ENCODE measurements at regions not wholly inside any gene's neighbourhood (a gene's known extent, or its start where the extent isn't known, plus 50 kb on each side); places are given as distances from the start of the nearest gene placed in this dataset.
A peak's percentile ranks its signal among the peaks of the same experiment; 100 is the strongest.
"Not testable (repeated sequence)": the region's sequence is repeated elsewhere in the genome, so short reads cannot be mapped to it uniquely, and the experiment has no call there.

DNA sequence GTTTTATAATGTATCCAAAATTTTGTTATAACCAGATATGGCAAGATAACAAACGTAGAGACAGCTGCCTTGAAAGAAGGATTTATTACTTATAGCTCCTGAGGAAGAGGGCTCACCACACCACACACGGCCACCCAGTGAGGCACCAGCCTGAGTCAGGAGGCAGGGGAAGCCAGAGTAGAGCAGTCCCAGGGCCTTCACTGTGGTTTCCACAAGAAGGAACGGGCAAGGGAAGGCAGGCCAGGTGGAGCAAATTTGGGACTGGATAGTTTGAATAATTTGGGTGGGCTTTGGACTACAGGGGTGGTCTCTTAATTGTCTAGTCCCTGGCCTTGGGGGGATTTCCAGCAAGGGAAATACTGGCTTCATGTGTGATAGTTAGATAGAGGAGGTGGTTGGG is 72.5 kb downstream of the RRAGC start:
- DNase-seq (ENCODE audit: low spot score) = no peak

DNA sequence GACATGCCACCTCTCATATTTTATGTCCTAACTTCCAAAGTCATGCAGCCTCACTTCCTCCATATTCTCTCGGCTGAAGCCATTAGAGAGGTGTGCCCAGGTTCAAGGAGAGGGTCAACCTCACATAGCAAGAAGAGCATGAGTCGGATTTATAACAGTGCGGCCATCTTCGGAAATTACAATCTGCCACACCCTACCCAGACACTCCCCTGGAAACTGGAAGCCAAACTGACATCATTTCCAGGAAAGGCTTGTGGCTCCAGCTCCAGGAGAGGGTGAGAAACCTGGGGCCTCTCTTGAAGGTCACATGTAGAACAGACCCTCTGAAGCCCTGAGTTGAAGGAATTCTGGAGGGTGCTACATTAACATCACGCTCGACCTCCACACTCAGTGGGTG is 73.5 kb downstream of the RRAGC start:
- DNase-seq (ENCODE audit: low spot score) = no peak

DNA sequence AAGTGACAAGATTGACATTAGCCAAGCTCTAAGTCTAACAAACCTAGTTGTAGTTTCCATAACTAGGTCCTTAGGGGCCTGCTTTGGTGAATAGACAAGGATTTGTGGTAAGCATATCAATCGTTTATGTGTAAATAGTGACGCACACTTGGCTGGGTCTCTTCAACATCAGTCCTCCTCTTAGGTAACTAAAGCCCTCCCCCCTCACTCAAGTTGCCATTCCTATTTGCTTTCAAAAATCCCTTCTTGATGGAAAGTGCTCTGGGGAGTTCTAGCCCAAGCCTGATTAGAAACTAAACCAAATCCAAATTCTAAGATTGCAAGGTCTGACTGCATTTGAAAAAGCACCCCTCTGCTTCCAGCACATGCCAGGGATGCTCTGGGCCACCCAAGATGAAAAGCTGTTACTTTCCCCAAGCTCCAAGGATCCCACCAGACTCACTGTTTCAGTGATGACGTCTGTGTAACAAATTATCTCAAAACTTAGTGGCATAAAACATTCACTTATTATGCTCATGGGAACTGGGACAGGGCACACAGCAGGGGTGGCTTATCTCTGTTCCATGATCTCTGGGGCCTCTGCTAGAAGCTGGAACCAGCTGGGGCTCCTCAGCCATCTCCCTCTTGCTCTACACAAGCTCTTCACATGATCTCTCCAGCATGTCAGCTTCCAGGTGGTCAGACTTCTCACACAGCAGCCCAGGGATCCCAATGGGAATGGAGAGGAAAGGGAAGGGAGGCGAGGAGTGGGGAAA is 74.1 kb downstream of the RRAGC start:
- DNase-seq (ENCODE audit: low spot score) = no peak

GRCh38 chr1:38784452-38785284 is 74.9 kb downstream of the RRAGC start:
- DNase-seq (ENCODE audit: low spot score) = no peak

DNA sequence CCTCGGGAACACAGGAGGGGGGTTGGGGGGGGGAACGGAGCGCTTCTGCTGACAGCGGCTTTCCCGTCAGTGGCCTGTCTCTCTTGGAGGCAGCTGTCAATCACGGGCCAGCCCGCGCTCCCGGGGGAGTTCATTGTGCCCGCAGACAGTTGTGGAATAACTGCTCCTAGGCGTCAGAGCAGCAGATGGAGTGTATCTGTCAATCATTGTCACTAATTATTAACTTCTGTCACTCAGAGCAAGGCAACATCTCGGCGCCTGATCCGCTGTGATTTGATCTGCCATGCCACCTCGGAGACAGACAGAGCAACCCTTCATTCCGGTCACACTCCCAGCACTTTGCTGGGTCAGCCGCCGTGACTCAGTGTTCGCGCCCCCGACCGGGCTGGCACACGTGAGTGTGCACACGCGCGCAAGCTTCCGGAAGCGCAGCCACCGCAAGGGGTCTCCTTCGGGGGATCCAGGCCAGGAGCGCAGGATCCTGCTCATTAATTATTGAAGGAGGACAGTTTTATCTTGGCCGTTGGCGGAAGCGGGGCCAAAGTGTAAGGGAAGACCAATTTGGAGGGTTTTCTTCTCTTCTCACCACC is 75.8 kb downstream of the RRAGC start:
- no peak for DNase-seq (ENCODE audit: low spot score)

DNA sequence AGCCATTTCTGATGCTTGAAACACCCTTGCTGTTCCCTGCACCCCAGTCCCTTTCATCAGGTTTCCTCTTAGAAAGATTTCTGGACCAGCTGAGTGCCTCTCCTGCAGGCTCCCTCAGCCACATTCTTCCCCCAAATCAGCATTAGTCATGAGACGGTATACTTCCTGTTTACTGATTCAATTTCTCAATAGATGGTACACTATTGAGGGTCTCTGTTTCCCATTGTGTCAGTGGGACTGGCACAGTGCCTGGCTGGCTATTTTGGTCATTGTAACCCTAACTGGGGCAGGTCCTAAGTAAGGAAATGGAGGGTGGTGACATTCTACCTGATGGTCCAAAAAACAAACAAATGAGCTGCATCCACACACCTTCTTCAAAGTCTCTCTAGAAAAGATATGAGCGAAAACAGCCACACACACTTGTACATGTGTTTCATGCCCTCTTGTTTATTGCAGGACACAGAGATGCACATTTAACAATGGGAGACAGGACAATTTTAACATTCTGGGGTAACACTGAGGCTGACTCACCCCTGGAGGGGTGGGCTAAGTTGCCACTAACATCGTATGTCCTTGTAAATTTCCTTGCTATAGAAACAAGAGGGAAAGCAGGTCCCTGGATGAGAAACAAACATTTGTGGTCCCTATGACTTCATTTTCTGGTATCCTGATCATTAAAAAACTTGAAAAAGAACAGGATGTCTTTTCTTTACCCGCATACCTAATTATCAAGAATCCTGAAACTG is 77.5 kb downstream of the RRAGC start:
- DNase-seq (ENCODE audit: low spot score) = no peak

GRCh38 chr1:38780133-38780532 is 79.4 kb downstream of the RRAGC start:
- DNase-seq (ENCODE audit: low spot score) = no peak

DNA sequence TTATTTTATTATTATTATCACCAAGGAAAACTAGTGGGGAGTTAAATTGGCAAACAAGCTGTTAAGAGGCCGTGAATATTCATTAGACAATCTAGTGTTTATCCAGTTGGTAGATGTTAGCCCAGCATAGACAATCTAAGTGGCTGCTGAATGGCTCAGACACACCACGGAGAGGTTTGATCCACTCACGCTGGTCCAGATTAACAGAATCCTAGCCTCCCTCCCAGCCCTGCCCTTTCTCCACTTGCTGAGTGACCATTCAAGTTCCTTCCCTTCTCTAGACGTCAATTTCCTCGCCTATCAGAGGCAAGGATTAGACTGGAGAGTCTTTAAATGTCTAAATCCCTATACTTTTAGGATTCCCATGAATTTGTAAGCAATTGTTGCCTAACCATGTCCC is 80.1 kb downstream of the RRAGC start:
- no peak for DNase-seq (ENCODE audit: low spot score)

DNA sequence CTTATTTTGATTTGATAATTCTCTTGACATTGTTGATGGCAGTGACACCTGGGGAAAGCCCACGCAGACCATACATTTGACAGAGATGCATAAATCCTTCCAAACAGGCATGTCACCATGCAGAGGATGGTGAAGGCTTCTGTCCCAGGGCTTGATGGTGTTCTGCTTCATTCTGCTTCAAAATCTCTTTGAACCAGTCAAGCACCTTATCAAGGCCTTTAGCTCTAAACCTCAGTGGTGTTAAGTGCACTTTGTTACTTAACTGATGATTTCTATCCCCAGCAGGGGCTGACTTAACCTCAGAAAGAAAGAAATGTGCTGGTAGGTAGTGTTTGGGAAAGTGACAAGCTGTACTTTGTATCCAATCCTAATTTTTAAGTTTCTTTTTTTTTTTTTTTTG is 81.1 kb downstream of the RRAGC start:
- no peak for DNase-seq (ENCODE audit: low spot score)

DNA sequence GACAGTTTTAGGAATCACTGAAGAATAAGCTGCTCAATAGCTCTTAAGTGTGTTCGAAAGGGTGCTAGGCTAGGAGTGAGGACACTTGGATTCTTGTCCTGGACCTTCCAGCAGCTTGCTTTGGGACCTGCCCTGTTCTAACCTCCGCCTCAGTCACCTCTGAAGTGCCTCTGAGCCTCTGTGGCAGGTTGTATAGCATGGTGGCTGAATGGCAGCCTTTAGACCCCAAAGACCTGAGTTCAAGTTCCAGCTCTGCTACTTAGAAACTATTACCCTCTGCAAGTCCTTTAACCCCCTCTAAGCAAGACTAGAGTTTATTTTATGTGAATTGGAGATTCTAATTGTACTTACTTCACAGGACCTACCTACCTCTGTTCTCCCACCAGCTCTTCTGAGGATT is 81.5 kb downstream of the RRAGC start:
- no peak for DNase-seq (ENCODE audit: low spot score)

- no peak for DNase-seq (ENCODE audit: low spot score)
Observed at GRCh38 chr1:38777464-38777957, 82.1 kb downstream of the RRAGC start.

DNA sequence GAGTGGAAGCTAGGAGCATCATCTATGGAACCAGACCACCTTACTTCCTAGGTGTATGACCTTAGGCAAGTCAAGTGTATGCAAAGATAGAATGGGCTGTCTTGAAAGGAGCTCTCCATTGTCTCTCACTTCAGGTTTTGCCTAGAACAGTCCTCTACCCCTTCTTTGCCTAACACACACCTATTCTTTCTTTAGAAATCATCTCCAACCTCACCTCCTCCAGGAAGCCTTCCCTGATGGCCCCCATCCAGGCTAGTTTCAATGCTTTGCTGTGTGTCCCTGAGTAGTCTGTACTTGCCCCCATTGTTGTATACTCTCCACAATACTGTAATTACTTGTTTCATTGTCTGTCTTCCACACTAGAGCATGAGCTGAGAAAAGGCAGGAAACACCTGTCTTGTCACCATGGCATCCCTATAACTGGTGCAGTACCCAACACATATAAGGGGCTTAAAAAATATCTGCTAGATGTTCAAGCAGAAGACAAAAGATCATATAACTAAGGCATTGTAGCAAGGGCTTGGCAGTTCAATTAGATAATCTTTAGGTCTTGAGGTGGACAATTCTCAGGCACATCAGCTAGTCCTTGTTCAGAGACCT is 83.0 kb downstream of the RRAGC start:
- DNase-seq (ENCODE audit: low spot score) = no peak

DNA sequence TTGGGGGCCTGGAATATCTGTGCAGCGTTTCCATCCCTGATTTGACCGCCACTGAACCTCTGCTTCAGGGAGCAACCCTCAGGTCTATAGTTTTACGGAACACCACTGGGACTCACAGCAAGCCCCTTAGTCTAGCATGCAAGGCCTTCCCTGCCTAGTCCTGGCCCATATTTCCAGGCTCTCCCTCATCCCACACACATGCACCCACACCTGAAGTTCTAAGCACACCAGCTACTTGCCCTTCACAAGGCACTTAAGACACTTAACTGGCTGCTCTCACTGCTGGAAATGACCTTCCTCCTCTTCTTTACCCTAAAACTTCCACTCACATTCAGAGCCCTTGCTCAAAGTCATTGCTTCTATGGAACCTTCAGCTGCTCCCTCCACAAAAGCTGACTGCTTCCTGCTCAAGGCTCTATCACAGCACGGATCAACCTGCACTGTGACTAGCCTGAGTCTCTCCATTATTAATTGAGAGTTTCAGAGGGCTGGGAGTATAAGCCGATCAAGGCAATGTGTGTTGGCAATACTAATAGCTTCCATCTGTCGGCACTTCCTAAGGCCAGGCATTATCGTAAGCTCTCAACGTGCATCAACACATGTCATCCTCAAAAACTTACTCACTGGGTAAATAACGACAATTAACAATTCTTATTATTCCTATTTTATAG is 84.3 kb downstream of the RRAGC start:
- DNase-seq (ENCODE audit: low spot score) = no peak

DNA sequence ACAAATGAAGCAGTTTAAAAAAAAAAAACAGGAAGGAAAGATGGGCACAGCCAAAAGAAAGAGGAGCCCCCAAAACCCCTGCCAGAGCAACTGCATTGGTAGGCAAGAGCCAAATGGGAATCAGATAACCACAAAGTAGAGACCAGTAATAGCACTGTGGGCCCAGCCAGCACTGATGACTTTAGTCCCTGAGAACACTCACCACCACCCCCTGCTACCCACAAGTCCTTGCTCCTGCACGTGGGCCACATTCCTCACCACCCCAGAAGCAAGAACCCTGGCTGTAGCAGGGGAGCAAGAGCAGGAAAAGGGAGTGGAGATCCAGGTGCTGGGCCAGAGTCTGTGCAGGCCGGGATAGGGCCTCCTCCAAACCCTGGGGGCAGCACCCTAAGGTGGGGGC is 86.1 kb downstream of the RRAGC start:
- DNase-seq (ENCODE audit: low spot score) = no peak

DNA sequence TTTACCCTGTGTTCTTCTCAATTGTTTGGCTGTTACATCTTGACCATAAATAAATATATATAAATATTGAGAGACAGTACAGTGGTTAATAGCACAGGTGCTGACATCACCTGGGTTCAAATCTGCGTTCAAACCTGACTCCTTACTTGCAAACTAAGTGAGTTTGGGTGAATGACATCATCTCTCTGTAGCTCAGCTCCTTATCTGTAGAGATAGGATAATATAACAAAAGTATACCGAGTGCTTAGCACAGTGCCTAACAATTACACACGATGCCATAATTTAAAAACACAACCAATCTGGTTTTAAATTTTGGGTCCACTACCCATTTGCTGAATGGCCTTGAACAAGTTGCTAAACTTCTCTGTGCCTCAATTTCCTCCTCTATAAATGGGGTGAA is 86.6 kb downstream of the RRAGC start:
- no peak for DNase-seq (ENCODE audit: low spot score)

GRCh38 chr1:38772026-38772425 is 87.5 kb downstream of the RRAGC start:
- DNase-seq (ENCODE audit: low spot score) = no peak

- DNase-seq (ENCODE audit: low spot score) = not testable (repeated sequence)
Observed at GRCh38 chr1:38770516-38771173, 88.9 kb downstream of the RRAGC start.

- no peak for DNase-seq (ENCODE audit: low spot score)
Observed at GRCh38 chr1:38766125-38766524, 93.4 kb downstream of the RRAGC start.

DNA sequence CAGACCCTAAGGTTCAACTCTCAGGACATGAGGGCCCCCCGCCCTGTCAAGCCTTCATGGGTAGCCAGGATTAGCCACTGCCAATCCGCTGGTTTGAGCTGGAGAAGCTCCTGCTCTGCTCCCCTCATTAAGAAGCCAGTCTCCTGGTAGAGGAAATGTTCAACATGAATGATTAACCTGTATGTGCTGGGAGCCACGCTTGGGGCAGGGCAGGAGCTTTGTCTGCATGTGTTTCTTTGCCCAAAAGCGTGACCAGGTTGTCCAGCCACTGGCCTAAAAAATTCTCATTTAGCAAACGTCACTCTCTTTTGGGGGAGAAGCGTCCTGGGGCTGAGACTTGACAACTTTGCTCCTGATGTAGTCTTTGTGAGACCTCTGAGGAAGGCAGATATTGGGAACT is 96.5 kb downstream of the RRAGC start:
- no peak for DNase-seq (ENCODE audit: low spot score)

DNA sequence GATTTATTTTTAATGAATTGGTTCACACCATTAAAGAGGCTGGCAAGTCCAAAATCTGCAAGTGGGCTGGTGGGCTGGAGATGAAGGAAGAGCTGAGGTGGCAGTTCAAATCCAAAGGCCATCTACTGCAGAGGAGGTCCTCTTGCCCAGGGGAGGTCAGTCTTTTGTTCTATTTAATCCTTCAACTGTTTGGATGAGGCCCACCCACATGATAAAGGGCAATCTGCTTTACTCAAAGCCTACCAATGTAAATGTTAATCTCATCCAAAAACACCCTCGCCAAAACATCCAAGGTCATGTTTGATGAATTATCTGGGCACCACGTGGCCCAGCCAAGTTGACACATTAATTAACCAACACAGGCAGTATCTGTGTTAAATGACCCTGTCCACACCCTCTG is 99.0 kb downstream of the RRAGC start:
- no peak for DNase-seq (ENCODE audit: low spot score)

- peak; percentile 49 for DNase-seq (ENCODE audit: low spot score)
Observed at GRCh38 chr1:38758820-38759219, 100.8 kb downstream of the RRAGC start.

Data from putamen (tissue), 1 donor.